ENCODE measurements at regions not wholly inside any gene's neighbourhood (a gene's known extent, or its start where the extent isn't known, plus 50 kb on each side); places are given as distances from the start of the nearest gene placed in this dataset.

DNA sequence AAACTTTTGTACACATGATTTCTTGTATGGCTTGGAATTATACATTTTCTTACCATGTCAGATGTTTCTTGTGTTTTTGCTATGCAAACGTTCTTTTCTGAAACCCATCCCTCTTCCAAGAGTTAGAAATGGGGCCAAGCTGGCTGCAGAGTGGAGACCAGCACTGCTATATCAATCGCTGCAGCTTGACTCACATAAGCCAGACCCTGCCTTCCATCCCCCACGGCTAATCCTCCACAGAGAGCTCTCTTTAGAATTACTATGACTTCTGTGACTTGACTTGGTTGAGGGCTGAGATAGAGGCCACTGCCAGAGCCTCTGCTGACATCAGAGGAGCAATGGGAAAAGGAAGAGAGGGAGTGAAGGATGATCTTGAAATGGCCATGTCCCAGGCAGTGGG lies 147.9 kb downstream of the DACT1 start:
- DNase-seq, result peak; percentile 65

GRCh38 chr14:58787592-58787991 lies 149.8 kb downstream of the DACT1 start:
- no peak for DNase-seq

DNA sequence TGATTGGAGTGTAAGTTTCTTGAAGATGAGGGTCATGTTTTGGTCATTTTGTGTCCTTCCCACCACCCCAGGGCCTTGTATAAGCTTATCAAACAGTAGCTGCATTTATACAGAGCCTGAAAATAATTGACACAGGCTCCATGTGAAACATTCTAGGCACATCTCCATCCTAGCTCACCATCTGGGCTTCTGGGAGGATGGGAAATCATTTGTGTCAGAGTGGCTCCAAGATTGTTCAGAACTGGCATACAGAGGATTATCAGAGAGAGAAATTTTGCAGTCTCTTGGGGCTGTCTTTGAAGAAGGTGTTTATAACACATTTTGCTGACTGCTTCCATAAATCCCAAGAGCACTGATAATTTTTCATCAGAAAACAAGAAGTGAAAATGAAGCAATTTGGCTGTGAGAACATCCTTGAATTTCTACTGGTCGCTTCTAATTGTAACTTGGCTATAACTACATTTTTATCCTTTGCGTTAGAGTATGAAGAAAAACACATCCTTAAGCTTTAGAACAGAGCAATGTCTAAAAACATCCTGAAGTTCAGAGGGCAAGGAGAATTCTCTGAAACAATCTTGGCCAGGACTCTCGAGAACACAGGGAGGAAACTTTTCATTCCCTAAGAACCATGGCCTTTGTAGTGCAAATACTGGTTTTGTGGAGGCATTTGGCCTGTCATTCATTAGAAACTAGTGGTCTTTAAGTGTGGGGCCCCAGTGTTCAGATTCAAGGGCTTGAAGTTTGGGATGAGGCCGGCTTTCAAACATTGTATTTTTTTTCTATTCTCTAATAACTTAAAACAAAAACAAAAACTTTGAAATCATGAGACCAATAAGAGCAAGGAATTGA lies 151.1 kb downstream of the DACT1 start:
- no peak for DNase-seq

DNA sequence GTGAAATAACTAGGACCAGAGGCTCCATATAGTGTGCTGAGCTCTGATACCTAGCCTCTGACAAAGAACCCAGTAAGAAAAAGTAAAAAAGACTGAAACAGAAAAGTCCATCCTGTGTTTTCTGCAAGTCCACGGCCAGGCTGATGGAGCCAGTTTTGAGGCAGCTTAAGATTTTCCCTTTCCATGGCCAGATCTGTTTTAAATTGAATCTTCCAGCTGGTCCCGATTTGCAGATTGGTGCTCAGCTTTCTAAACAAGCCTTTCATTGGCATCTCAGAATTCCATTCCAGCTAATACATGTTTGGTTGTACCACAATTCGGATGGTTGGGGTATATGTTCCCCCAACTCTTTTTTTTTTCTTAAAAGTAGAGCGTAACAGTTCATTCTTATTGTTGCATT lies 152.0 kb downstream of the DACT1 start:
- DNase-seq, result no peak

DNA sequence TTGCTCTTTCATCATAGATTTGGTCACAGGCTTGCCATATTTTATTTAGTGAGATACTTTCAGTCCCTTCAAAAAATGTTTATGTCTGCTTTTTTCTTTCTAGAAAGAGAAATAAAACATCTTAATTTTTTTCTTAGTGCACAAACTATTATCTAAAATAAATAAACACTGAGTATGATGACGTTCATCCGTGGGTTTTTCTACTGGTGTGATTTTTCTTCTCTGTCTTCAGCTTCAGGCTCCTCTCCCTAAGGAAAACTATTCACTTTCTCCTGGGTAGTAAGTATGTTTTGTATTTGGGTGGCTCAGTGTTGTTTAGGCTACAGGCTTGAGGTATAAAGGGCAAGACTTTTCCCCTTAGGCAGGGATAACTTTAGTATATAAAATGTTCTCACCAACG lies 154.7 kb downstream of the DACT1 start:
- no peak for DNase-seq

DNA sequence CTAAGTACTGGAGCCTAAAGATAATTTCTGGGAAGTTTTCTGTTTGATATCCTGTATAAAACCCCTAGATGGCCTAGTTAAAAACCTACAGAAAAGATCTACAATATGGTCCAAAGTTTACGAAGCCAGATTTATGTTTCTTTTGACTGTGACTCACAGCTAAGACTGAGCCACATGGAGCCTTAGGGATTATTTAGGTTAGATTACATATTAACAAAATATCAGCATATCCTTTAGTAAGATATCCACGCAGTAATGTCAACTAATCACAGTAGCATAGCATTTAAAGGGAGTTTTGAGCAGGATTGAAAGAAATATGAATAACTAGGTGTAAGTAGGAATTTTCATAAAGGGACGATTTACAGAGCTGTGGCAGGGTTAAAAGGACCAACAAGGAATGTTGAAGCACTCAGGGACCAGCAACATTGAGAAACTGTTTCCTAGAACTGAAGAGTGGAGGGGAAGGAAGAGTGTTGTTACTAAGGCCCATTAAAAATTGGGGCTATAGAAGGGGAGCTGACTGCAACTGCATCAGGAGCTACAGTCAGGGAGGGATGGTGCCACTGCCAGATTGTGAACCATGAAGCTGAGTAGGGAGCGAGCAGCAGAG lies 155.5 kb downstream of the DACT1 start:
- no peak for DNase-seq

DNA sequence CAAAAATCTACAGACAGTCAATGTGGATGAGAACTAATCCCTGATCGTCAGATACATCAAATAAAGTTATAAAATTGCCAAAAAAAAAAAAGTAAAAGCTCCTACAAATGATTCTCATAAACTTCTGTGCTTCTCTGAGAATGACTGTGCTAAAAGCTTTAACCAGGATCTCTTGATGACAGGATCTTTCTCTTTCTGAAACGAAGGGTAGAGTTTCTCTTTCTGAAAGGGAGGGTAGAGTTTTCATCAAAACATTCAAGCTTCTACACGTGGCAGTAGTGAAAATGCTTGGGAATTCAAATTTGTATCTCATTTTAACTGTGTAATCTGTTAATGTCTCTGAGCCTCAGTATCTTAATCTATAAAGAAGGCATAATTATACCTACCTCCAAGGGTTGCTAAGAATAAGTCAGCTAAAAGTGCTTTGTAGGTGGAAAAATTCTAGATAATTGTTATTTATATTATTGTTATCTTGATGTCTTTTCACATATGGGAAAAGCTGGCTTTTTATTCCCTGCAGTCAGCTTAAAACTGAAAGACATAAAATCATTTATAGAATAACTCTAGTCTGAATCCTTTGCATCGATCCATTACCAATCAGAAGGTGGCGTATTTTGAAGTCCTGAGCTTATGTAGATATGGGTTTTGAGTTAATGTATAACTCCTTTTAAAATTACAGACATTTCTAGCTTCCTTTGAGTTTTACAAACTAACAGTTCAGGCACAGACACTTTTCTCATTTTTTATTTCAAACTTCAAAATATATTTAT lies 157.4 kb downstream of the DACT1 start:
- no peak for DNase-seq

DNA sequence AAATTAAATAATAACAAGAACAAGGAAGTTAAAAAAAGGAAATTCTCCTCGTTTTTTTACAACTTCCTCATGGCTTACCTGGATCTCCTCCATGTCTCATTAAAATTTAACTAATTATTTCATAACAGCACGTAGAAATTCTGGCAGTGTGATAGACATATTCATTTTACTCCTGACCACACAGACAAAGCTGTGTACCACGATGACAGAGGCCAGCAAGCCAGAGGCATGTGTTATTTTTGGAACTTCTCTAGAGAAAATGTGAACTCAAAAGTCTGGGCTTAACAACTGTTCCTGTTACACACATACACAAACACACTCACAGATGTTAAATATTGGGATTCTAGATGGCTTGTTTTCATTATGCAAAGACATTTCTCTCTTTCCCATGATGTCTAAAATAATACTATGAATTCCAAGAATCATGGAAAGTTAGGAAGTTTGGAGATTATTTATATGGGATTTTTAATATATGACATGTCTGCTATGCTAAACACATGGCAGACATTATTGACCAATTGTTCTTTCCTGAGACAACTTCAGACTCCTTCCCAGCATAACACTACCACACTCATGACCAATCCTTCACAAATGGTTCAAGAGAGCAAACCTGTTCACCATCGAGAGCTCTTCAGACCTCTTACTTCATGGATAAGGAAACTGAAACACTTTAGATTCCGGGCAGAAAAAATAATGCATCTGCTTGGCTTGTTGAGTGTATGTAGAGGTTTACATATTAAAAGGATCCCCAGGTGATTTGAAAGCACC lies 158.7 kb downstream of the DACT1 start:
- no peak for DNase-seq

GRCh38 chr14:58797010-58797429 lies 159.3 kb downstream of the DACT1 start:
- no peak for DNase-seq

DNA sequence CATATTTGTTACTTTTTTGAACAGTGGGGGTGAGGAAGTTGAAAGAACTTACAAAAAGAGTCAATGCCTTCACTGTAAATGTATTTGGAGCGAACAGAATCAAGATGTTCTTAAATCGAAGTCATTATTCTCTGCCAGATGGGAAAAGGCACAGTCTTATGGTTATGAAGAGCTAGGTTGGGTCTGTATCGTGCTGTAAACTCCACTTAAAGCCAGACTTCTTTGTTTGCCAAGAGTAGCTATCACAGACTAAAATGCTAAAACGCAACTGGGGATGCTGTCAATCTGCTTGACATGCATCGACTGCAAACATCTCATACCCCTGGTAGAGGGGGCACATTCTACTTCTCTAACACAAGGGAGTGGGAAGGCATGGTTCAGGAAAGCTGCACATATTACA lies 160.4 kb downstream of the DACT1 start:
- no peak for DNase-seq

- DNase-seq, result no peak
Measured at GRCh38 chr14:58801086-58801485, 163.3 kb downstream of the DACT1 start.

DNA sequence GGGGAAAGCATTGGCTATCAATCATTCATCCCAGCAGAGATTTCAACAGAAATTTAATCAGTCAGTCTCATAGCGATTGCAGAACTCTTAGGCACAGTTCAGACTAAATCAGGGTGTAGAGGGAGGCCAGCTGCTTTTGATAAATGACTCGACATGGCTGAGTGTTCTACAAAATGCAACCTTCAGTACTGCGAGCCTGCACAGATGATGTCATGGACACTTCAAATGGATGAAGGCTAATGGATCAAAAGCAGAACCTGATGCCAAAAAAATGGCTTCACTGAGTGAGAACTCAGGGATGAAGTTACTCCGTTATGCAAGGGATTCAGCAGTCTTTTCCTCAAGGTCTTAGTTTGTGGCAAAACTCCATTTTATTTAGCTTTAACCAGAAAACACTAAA lies 167.3 kb downstream of the DACT1 start:
- DNase-seq, result peak; percentile 43

DNA sequence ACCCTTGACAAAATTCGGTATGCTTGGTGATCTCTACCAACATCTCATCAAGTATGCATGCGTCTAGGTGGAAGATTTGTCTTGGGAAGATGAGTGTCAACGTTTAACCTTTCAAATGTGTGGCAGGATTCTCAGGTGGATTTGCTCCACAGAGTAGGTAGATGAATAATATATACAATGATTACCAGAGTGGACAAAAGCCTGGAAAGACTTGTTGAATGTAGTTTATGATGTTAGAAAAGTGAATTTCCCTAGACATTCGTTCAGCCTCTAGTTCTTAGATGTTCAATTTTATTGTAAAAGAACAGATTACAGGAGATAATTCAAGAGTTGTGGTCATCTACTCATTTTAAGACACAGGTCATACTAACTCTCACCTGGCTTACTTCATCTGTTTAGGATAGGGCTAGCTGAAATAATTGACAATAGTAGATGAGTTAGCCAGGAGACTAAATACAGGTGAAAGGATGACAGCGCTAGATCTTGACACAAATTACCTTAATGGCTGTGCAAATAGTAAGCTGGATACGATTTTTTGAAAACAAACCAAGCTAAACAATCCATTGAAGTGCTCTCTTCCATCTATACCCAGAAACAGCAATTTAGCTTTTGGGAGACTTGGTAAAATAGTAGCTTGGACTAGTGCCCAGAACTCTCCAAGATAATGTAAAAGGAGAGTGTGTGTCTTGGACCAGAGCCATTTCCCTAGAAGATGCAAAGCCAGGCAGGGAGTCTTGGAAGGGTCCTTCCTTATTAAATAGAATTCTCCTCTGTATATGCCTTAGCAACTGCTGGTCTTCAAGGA lies 168.0 kb downstream of the DACT1 start:
- DNase-seq, result no peak

GRCh38 chr14:58807191-58807590 lies 169.4 kb downstream of the DACT1 start:
- no peak for DNase-seq

GRCh38 chr14:58808828-58809227 lies 171.1 kb downstream of the DACT1 start:
- DNase-seq, result no peak

GRCh38 chr14:58809520-58809919 lies 171.8 kb downstream of the DACT1 start:
- no peak for DNase-seq

GRCh38 chr14:58812050-58812910 lies 174.5 kb downstream of the DACT1 start:
- no peak for DNase-seq

DNA sequence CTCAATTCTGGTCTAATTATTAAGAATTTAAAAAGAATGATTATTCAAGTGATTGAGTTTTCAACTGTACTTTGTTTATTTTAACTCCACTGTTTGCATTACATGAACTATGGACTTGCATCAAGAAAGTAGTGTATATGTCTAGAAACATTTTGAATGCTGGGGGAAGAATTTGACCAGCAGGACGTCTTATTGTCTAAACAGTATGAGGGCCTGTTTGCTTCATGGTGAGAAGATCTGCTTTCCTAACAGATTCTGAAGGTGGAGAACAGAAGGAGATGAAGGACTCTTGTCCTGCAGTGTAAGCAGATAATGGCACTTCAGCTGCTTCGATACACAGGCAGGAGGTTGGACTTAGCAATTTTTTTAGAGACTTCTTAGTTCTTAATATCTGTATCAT lies 176.0 kb downstream of the DACT1 start:
- no peak for DNase-seq

DNA sequence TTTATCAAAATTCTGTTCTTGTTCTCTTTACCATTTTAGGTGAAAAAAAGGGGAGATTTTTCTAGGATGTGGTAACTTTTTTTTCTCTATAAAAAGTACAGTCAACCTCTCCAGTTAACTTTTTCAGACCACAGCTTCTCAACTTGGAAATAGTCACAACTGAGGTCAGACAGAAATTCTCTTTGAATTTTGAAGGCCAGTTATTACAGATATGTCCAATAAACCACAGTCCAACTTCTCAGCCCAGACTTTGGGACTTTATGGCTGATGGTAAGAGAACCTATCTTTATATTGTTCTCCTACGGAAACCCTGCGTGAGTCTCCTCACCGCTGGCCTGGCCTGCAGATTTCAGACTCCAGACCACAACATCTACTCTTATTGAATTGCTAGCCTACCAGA lies 176.7 kb downstream of the DACT1 start:
- no peak for DNase-seq

DNA sequence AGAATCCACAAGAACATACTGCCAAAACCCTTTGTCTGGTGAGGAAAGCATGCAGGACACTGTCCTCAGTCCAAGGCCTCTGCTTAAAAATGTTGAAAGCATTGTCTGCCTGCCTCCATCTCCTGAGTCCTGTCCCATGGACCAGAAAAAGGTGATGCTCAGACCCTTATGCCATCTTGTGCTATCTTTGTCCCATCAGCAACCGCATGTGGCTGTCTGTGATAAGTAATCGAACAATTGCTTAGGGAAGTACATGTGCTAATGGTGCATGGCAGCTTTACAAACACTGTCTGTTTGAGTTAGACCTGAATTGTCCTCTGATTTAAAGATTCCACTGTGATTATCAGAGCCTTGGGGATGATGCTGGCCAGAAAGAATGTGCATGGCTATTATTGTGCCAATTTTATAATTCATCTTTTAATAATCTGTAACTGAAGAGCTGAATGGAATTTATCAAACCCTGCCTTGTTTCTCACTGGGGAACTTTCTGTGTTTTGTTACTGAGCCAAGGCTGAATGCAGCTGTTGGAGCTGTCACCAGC lies 177.5 kb downstream of the DACT1 start:
- peak; percentile 73 for DNase-seq

- no peak for DNase-seq
Measured at GRCh38 chr14:58815794-58816193, 178.0 kb downstream of the DACT1 start.

Data from femur (tissue), 1 donor.